ENCODE measurements at regions not wholly inside any gene's neighbourhood (a gene's known extent, or its start where the extent isn't known, plus 50 kb on each side); places are given as distances from the start of the nearest gene placed in this dataset.

DNA sequence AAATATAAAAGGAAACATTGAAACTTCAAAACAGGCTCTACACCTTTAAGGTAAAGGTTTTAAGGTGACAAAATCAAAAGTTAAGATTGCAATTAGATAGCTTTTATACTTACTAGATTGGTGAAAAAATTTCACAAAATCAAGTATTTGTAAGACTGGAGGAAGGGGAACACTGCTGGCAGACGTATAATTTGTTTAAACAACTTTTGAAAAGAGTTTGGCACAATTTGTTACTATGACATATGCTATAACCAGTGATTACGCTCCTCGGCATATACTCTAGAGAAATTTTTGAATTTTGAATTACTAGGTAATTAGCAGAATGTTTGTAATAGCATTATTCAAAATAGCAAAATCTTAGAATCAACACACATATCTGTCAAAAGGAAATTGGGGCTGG lies 425.0 kb downstream of the LRRIQ3 start:
- TF ChIP-seq, protein P1, sequence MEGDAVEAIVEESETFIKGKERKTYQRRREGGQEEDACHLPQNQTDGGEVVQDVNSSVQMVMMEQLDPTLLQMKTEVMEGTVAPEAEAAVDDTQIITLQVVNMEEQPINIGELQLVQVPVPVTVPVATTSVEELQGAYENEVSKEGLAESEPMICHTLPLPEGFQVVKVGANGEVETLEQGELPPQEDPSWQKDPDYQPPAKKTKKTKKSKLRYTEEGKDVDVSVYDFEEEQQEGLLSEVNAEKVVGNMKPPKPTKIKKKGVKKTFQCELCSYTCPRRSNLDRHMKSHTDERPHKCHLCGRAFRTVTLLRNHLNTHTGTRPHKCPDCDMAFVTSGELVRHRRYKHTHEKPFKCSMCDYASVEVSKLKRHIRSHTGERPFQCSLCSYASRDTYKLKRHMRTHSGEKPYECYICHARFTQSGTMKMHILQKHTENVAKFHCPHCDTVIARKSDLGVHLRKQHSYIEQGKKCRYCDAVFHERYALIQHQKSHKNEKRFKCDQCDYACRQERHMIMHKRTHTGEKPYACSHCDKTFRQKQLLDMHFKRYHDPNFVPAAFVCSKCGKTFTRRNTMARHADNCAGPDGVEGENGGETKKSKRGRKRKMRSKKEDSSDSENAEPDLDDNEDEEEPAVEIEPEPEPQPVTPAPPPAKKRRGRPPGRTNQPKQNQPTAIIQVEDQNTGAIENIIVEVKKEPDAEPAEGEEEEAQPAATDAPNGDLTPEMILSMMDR (IDR thresholded peaks at IDR 0.05): no peak
- TF ChIP-seq POLR2A (IDR thresholded peaks at IDR 0.05): no peak

Data from heart left ventricle (tissue), 13 donors.